GM19395 (cell line): ENCODE measurements at regions not wholly inside any gene's neighbourhood (a gene's known extent, or its start where the extent isn't known, plus 50 kb on each side); places are given as distances from the start of the nearest gene placed in this dataset.
"Not testable (repeated sequence)": the region's sequence is repeated elsewhere in the genome, so short reads cannot be mapped to it uniquely, and the experiment has no call there.

Experiments
- ATAC-seq: cut with Tn5 transposase; IDR thresholded peaks from one replicate; pipeline ENCODE4 v1.9.1; 2021; ENCODE audit warnings: mild to moderate bottlenecking, moderate library complexity; ENCODE audit not compliant: unreplicated experiment

- no peak for ATAC-seq
Measured at GRCh38 chr7:26959290-26959689, 94.9 kb upstream of the SKAP2 start.

DNA sequence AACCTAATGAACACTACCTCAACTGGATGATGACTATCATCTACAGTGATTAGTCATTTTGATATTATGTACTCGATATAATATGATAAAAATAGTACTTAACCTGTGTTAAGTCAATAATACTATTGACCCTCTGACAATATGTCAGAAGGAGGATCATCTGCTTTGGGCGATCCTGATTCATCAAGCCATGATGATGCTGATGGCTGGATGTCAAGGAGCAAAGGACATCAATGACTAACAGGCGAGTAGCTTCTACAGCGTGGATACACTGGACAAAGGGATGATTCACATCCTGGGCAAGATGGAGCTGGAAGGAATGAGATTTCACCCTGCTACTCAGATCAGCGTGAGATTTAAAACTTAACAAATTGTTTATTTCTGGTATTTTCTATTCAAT lies 94.4 kb upstream of the SKAP2 start:
- ATAC-seq = no peak

- ATAC-seq = no peak
Measured at GRCh38 chr7:26955516-26955915, 91.1 kb upstream of the SKAP2 start.

- no peak for ATAC-seq
Measured at GRCh38 chr7:26954951-26955350, 90.6 kb upstream of the SKAP2 start.

DNA sequence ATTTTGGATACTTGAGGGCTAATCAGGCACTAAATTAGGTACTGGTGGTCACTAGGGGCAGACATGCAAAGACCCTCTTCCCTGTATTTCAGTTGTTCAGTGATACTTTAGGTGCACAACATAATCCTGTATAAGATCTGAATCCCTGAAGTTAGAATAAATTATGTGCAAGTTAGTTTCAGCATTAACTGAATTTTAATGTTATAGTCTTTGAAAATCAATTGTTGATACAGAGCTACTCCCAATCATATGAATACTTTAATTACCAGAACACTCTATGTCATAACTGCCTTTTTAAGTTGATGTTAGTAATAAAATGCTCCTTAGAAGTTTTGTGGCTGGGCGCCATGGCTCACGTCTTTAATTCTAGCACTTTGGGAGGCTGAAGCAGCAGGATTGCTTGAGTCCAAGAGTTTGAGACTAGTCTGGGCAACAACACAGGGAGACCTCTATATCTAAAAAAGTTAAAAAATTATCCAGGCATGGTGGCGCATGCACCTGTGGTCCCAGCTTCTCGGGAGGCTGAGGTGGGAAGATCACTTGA lies 87.1 kb upstream of the SKAP2 start:
- no peak for ATAC-seq

- no peak for ATAC-seq
Measured at GRCh38 chr7:26950889-26951288, 86.5 kb upstream of the SKAP2 start.

GRCh38 chr7:26949319-26949718 lies 84.9 kb upstream of the SKAP2 start:
- no peak for ATAC-seq

DNA sequence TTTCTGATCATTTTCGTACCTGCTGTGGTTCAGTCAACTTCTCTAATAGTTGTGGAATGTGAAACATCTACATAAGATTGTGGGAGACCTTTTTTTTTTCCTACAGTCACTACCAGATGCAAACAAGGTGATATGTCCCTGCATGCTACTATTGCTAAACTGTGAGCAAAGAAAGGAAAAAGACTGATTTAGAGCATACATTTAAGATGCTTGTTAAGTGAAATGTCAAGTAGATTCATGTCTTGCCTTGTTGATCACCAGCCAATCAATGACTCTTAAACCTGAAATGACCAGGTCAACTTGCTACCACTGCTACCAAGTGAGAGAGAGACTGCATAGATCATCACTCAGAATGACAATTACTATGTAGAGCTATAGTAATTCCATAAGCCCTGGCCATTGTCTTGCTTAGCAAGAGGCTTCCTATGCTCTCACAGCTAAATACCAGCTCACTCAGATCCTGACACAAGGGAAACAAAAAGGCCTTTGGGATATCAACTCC lies 84.3 kb upstream of the SKAP2 start:
- no peak for ATAC-seq

GRCh38 chr7:26944501-26945358 lies 80.3 kb upstream of the SKAP2 start:
- ATAC-seq = no peak

DNA sequence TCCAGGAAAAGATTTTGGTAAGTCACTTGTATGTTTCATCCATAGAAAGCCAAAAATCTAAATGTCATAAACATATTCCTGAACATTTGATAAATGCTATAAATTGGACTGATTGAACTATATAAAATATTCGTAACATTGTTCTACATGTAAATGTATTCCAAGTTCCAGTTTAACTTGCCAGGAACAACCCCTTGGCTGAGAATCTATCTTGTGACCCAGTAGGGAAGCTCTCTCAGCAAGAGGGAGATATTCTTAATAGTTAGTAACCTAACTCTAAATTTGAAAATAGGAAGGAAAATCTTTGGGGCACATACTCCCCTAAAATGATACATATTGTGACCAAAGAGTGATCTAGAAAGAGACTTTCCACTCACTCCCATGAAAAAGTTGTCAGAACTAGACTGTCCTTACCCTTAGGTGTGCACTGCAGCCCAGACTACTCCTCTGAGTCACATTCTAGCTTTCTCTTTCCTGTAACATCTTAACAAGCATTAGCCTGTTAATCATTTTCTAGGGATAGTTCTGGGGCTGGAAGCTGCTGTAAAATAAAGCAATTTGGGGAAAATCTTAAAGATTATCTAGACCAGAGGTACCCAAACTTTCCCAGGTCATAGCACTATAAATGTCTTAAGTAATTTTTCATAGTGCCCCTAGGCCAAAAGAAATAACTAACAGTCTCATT lies 73.7 kb upstream of the SKAP2 start:
- no peak for ATAC-seq

- no peak for ATAC-seq
Measured at GRCh38 chr7:26937306-26937705, 72.9 kb upstream of the SKAP2 start.

GRCh38 chr7:26932616-26933015 lies 68.2 kb upstream of the SKAP2 start:
- ATAC-seq = not testable (repeated sequence)

DNA sequence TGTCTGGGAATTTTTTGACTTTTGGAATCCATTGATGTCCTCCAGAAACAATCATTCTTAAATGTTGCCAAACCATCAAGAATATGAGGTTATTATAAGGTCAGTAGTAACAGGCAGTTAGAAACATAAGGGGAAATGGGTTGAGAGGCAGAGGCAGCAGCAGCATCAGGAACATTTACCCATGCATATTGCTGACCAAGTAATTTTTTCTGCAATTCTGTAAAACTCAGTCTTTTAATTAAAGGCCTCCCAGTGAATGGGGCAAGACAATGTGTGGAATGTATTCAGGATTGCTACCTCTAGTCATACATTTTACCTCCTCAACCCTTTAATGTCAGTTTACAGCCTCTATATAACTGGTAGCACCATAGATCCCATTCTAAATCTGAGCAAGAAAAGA lies 66.5 kb upstream of the SKAP2 start:
- no peak for ATAC-seq

DNA sequence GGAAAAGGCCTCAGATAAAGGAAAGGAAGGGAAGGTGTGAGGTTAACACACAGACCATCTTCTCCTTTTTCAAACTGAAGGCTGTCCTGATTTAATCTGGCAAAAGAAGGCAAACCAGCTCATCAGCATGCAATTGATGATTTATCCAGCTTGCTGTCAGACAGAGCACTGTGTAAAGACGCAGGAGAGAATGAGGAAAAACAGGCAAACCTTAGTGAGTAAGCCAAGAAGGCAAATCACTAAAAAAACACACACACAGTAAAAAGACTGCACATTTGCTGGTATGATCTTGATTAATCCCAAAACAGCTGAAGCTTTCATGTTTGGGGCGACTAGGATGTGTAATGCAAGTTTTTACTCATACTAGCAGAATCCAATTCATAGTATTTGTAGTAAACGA lies 65.8 kb upstream of the SKAP2 start:
- no peak for ATAC-seq

- no peak for ATAC-seq
Measured at GRCh38 chr7:26928703-26929347, 64.4 kb upstream of the SKAP2 start.

DNA sequence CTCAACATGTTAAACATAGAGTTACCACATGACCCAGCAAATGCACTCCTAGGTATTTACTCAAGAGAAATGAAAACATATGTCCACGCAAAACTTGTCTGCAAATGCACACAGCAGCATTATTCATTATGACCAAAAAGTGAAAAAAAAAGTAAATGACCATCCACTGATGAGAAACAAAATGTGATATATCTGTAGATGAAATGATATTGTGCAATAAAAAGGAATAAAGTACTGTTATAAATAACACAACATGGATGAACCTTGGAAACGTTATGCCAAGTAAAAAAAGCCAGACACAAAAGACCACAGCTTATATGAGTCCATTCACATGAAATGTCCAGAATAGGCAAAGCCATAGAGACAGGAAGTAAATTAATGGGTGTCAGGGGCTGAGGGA lies 61.4 kb upstream of the SKAP2 start:
- no peak for ATAC-seq

- ATAC-seq = no peak
Measured at GRCh38 chr7:26924149-26924767, 59.9 kb upstream of the SKAP2 start.

- ATAC-seq = no peak
Measured at GRCh38 chr7:26919906-26920493, 55.6 kb upstream of the SKAP2 start.

DNA sequence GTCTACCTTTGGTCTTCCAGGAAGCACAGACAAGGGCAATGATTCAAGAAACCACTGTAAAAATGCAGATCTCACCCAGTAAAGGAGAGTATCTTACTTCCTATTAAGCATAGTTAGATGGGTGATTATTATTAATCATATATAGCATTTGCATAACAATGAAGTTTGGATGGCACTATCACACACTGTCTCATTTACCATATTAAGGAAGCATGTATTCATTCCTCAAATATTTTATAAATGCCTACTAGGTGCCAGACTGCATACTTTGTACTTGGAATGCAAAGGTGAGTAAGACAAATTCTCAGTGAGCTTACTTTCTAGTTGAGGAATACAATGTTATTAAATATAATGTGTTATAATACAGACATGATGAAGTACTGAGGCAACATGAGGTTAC lies 53.9 kb upstream of the SKAP2 start:
- no peak for ATAC-seq

DNA sequence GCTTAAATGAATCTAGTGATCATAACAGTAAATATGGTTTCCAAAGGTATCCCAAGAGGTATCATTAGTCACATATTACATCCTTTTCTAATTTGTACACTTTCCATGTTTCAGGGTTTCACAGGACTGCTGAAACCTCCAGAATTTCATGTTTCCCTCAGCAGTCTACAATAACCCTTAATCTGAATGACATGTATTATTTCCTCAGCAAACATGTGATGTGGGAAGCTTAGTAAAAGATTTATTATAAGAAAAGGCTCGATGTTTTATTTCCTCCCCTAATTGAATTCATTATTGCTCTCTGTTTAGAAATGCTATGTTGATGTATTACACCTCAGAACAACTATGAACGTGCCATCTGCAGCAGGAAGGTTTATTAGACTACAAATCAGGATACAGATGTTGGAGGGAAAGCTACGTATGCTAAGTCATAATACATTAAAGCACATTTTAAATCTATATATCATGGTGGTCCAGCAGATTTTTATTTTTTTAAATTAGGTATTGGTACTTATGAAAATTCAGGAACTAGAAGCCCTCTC lies 52.5 kb upstream of the SKAP2 start:
- no peak for ATAC-seq
